GM18505 (cell line): ENCODE measurements at regions not wholly inside any gene's neighbourhood (a gene's known extent, or its start where the extent isn't known, plus 50 kb on each side); places are given as distances from the start of the nearest gene placed in this dataset.
"Not testable (repeated sequence)": the region's sequence is repeated elsewhere in the genome, so short reads cannot be mapped to it uniquely, and the experiment has no call there.

Experiments
- ATAC-seq: cut with Tn5 transposase; IDR thresholded peaks from one replicate; pipeline ENCODE4 v1.9.1; 2021; ENCODE audit not compliant: unreplicated experiment
- POLR2A ChIP-seq: IDR thresholded peaks from 4 replicates; pipeline ENCODE4 v1.6.1; 2011; ENCODE audit warnings: borderline replicate concordance; ENCODE audit not compliant: insufficient read depth, insufficient read length; ENCODE audit errors: extremely low read depth

- ATAC-seq = no peak
- no peak for TF ChIP-seq POLR2A
Measured at GRCh38 chr2:83305758-83306378, 1153.2 kb downstream of the SUCLG1 start.

- no peak for ATAC-seq
Measured at GRCh38 chr2:83291083-83291482, 1168.0 kb downstream of the SUCLG1 start.

GRCh38 chr2:83282841-83283240 lies 1176.2 kb downstream of the SUCLG1 start:
- no peak for ATAC-seq

More at GRCh38 chr2:83291083-83291482, 1168.0 kb downstream of the SUCLG1 start:
- TF ChIP-seq POLR2A = no peak

GRCh38 chr2:83282043-83282795 lies 1176.9 kb downstream of the SUCLG1 start:
- no peak for ATAC-seq
- TF ChIP-seq POLR2A = no peak

More at GRCh38 chr2:83282841-83283240, 1176.2 kb downstream of the SUCLG1 start:
- TF ChIP-seq POLR2A = no peak

GRCh38 chr2:83280391-83280790 lies 1178.7 kb downstream of the SUCLG1 start:
- ATAC-seq = no peak
- no peak for TF ChIP-seq POLR2A

GRCh38 chr2:83273322-83273721 lies 1185.8 kb downstream of the SUCLG1 start:
- ATAC-seq = no peak
- TF ChIP-seq POLR2A = no peak

GRCh38 chr2:83261591-83262136 lies 1197.4 kb downstream of the SUCLG1 start:
- TF ChIP-seq POLR2A = no peak
- no peak for ATAC-seq

GRCh38 chr2:83253848-83254247 lies 1205.2 kb downstream of the SUCLG1 start:
- no peak for TF ChIP-seq POLR2A
- no peak for ATAC-seq

GRCh38 chr2:83251321-83251872 lies 1207.7 kb downstream of the SUCLG1 start:
- TF ChIP-seq POLR2A = no peak
- no peak for ATAC-seq

- ATAC-seq = not testable (repeated sequence)
Measured at GRCh38 chr2:83245806-83246537, 1213.1 kb downstream of the SUCLG1 start.

- TF ChIP-seq POLR2A = no peak
- ATAC-seq = no peak
Measured at GRCh38 chr2:83240611-83241010, 1218.5 kb downstream of the SUCLG1 start.

GRCh38 chr2:83238111-83238510 lies 1221.0 kb downstream of the SUCLG1 start:
- ATAC-seq = no peak
- no peak for TF ChIP-seq POLR2A

GRCh38 chr2:83234246-83234645 lies 1224.8 kb downstream of the SUCLG1 start:
- TF ChIP-seq POLR2A = no peak
- ATAC-seq = no peak

GRCh38 chr2:83233781-83234180 lies 1225.3 kb downstream of the SUCLG1 start:
- no peak for ATAC-seq
- no peak for TF ChIP-seq POLR2A

GRCh38 chr2:83233326-83233725 lies 1225.8 kb downstream of the SUCLG1 start:
- no peak for TF ChIP-seq POLR2A
- ATAC-seq = no peak
